Spleen (tissue), 11 donors: ENCODE measurements at regions not wholly inside any gene's neighbourhood (a gene's known extent, or its start where the extent isn't known, plus 50 kb on each side); places are given as distances from the start of the nearest gene placed in this dataset.

ENCODE experiments used
- DNase-seq: peaks from one replicate; pipeline ENCODE4 v3.0.0-alpha.2; 2020
- H3K27ac ChIP-seq, 8 donors: fragments of 200-600 bp; sonication (generic) in 7 of 8; 1 replicate in 4 of 8; 2 replicates in 4 of 8; pipeline versions ENCODE4 v1.5.0 to v1.8.0; 2016 to 2021; ENCODE audit warnings: inconsistent platforms in 4 of 8, mild to moderate bottlenecking in 4 of 8, moderate library complexity in 1 of 8
- H3K27me3 ChIP-seq, 7 donors: fragments of 200-600 bp; sonication (generic) in 6 of 7; replicated peaks in 1 of 7; 1 replicate in 4 of 7; 2 replicates in 3 of 7; pipeline versions ENCODE4 v1.5.0 to v1.8.0; 2016 to 2021; ENCODE audit warnings: inconsistent platforms in 3 of 7, mild to moderate bottlenecking in 1 of 7
- H3K36me3 ChIP-seq, 6 donors: fragments of 200-600 bp; sonication (generic) in 5 of 6; 1 replicate in 4 of 6; 2 replicates in 2 of 6; pipeline versions ENCODE4 v1.5.0 to v1.8.0; 2016 to 2021; ENCODE audit warnings: inconsistent platforms in 2 of 6
- H3K4me1 ChIP-seq, 6 donors: fragments of 200-600 bp; sonication (generic) in 5 of 6; 1 replicate in 3 of 6; 2 replicates in 3 of 6; pipeline versions ENCODE4 v1.5.0 to v1.8.0; 2016 to 2021; ENCODE audit warnings: inconsistent platforms in 3 of 6
- H3K4me3 ChIP-seq, 8 donors: fragments of 200-600 bp; sonication (generic) in 7 of 8; 1 replicate in 4 of 8; 2 replicates in 4 of 8; pipeline versions ENCODE4 v1.5.0 to v1.8.0; 2016 to 2021; ENCODE audit warnings: inconsistent platforms in 4 of 8, mild to moderate bottlenecking in 4 of 8, moderate library complexity in 2 of 8
- H3K9me3 ChIP-seq, 8 donors: fragments of 200-600 bp; sonication (generic) in 7 of 8; 1 replicate in 4 of 8; 2 replicates in 4 of 8; pipeline versions ENCODE4 v1.5.0 to v1.8.0; 2016 to 2021; ENCODE audit warnings: inconsistent platforms in 4 of 8
- CTCF ChIP-seq, 11 experiments: fragments of 200-600 bp in 7 of 11; fragments of 450-650 bp in 4 of 11; sonication (generic) in 4 of 11; IDR thresholded peaks in 8 of 11; conservative IDR thresholded peaks in 3 of 11; 1 replicate in 7 of 11; 2 replicates in 4 of 11; pipeline versions ENCODE4 v1.4.0 to v1.8.0; 2016 to 2021; ENCODE audit warnings: antibody characterized with exemption in 11 of 11, inconsistent platforms in 4 of 11, mild to moderate bottlenecking in 1 of 11
- POLR2A ChIP-seq, 3 donors: fragments of 450-650 bp; IDR thresholded peaks; one replicate each; pipeline ENCODE4 v1.5.1; 2017; ENCODE audit warnings: antibody characterized with exemption in 3 of 3, mild to moderate bottlenecking in 1 of 3
- POLR2AphosphoS5 ChIP-seq, 3 donors: sonication (generic); formaldehyde crosslinking; IDR thresholded peaks; one replicate each; pipeline ENCODE4 v1.5.1; 2017; ENCODE audit warnings: antibody characterized with exemption in 3 of 3
- WGBS, 5 donors: extraction: QIAGEN DNeasy Blood & Tissue Kit in 3 of 5; methylation state at CpG; one replicate each; pipeline versions ENCODE4 v1.1.5 to v1.1.7; 2013 to 2018; 5-methylcytosine and 5-hydroxymethylcytosine counted together
- intact Hi-C: fragments of 100-400 bp; cut with DNase I; formaldehyde crosslinking; loops from one replicate; pipeline ENCODE4 v1.15.0; 2023; ENCODE audit warnings: low total_unique reads
- donor health status: healthy with polysubstance abuse.
- donor health status: DM: no; HTN: no; CAD: no; lungs with moderate emphysema.
- donor health status: DM: no; HTN: no; CAD: no.
- donor health status: Bipolar disorder and iron deficiency.
- donor health status: healthy.
- donor health status: DM: no; HTN: no; CAD: no.
- donor health status: DM: yes; HTN: yes; CAD: no.

- H3K4me1 ChIP-seq: no peaks in the 10 kb centered on the region
- WGBS, 5 donors: 49 to 59% (median 56%) methylated on average over 1 of the region's 1 CpG
- H3K9me3 ChIP-seq: no peaks in the 10 kb centered on the region
- H3K36me3 ChIP-seq: no peaks in the 10 kb centered on the region
- no peak overlapping the region for H3K4me3 ChIP-seq
- no peak for TF ChIP-seq POLR2AphosphoS5 (IDR thresholded peaks at IDR 0.05)
- no peak for TF ChIP-seq CTCF (IDR thresholded peaks at IDR 0.05 in 8 of 11, conservative IDR thresholded peaks at IDR 0.05 in 3 of 11)
- TF ChIP-seq POLR2A (IDR thresholded peaks at IDR 0.05): no peak
- DNase-seq: no peak
- intact Hi-C loops: no loop called here
- H3K27me3 ChIP-seq: no peaks in the 10 kb centered on the region
- H3K27ac ChIP-seq: no peak overlapping the region
Observed at GRCh38 chr2:187971893-187972292, 319.8 kb upstream of the GULP1 start.

DNA sequence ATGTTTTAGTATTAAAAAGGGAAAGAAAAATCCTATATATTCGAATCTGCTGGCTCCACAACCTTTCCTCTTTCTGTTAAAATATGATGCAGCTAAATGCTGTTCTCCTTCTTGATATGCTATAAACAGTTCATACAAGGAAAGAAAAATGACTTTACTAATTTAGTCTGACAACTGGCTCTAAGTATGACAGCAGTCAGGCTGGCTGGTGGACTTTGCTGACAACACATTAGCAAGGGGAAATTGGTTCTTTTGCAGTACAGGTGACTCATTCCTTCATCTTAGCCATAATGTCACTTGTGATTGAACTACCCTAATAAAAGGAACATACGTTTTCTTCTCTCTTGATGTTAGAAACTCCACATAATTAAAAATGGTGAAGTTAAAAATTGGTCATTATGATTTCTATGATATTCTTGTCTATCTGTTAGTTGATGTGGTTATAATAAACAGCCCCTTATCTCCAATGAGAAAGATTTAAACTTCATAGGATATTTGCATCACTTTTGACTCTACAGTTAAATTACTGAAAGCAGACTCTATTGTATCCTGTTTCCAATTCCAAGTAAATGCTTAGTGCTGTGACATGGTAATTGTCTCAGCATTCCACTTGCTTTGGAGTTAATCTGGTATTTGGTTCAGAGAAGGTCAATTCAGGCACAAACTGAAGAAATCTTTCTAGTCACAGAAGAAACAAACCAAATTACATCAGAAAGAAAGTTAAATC lies 315.3 kb upstream of the GULP1 start:
- H3K4me3 ChIP-seq: no peak overlapping the region
- H3K27me3 ChIP-seq: no peaks in the 10 kb centered on the region
- intact Hi-C loops: no loop called here
- DNase-seq: no peak
- 60 to 88% (median 63%) methylated on average over 2 of the region's 2 CpGs for WGBS, 5 donors
- no peak for TF ChIP-seq POLR2AphosphoS5 (IDR thresholded peaks at IDR 0.05)
- TF ChIP-seq POLR2A (IDR thresholded peaks at IDR 0.05): no peak
- no peak for TF ChIP-seq CTCF (IDR thresholded peaks at IDR 0.05 in 8 of 11, conservative IDR thresholded peaks at IDR 0.05 in 3 of 11)
- H3K36me3 ChIP-seq: no peaks in the 10 kb centered on the region
- H3K27ac ChIP-seq: no peak overlapping the region
- H3K4me1 ChIP-seq: no peaks in the 10 kb centered on the region
- no peaks in the 10 kb centered on the region for H3K9me3 ChIP-seq

DNA sequence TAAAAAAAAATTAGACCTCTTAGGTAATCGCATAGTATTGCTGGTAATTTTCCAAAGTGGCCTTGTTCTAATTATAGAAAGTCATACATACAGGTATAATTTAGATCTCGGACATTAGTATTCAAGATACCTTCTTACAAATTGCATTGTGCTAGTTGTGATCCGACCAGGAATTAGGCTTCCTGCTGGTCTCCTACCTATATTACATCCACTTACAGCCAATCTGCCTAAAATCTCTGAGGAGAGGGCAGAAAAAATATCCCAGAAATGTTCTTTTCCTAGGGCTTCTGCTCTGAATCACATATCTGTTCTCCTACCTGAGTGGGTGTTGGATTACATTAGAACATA lies 314.7 kb upstream of the GULP1 start:
- Histone ChIP-seq H3K4me1 (peaks cover 0 to 3% (median 0%) of the 10 kb centered on the region in 6 donors), H3K4me3 (no peak overlapping the region), H3K27ac (no peak overlapping the region), H3K9me3 (no peaks in the 10 kb centered on the region), H3K27me3 (no peaks in the 10 kb centered on the region), H3K36me3 (no peaks in the 10 kb centered on the region)
- intact Hi-C loops: no loop called here
- DNase-seq: no peak
- TF ChIP-seq POLR2AphosphoS5 (IDR thresholded peaks at IDR 0.05) (no peak), CTCF (IDR thresholded peaks at IDR 0.05 in 8 of 11, conservative IDR thresholded peaks at IDR 0.05 in 3 of 11) (no peak), POLR2A (IDR thresholded peaks at IDR 0.05) (no peak)
- 77 to 86% (median 83%) methylated on average over 3 of the region's 3 CpGs for WGBS, 5 donors

GRCh38 chr2:187978356-187978755 lies 313.3 kb upstream of the GULP1 start:
- peaks cover 0 to 17% (median 7%) of the 10 kb centered on the region in 6 donors for H3K4me1 ChIP-seq
- no peaks in the 10 kb centered on the region for H3K36me3 ChIP-seq
- no peaks in the 10 kb centered on the region for H3K9me3 ChIP-seq
- no peaks in the 10 kb centered on the region for H3K27me3 ChIP-seq
- intact Hi-C loops: no loop called here
- H3K27ac ChIP-seq: no peak overlapping the region
- H3K4me3 ChIP-seq: no peak overlapping the region
- no peak for DNase-seq
- no peak for TF ChIP-seq POLR2A (IDR thresholded peaks at IDR 0.05)
- WGBS, 5 donors: 92 to 98% (median 94%) methylated on average over 3 of the region's 3 CpGs
